HCT116 (cell line): ENCODE measurements at regions not wholly inside any gene's neighbourhood (a gene's known extent, or its start where the extent isn't known, plus 50 kb on each side); places are given as distances from the start of the nearest gene placed in this dataset.

ENCODE experiments used
- ATAC-seq: fragments of 200-7000 bp; cut with Tn5 transposase; 2 replicates; pipeline ENCODE4 v1.9.1; 2020; ENCODE audit warnings: mild to moderate bottlenecking, moderate library complexity
- BruUV-seq: library from RNA; stranded (reverse); fragments of 400-500 nt; replicated peaks from 2 replicates; lab custom pipeline; 2021; lab: Mats Ljungman, UMichigan
- CTCF ChIA-PET: fragments of 300-600 bp; sonication (Branson Sonifier 250); formaldehyde crosslinking; loops from one replicate; lab custom pipeline; 2021; ENCODE audit warnings: antibody characterized with exemption; lab: Charles Lee
- POLR2A ChIA-PET: fragments of 300-600, 350-600 bp; sonication (Branson Sonifier 250); formaldehyde crosslinking; loops from one replicate; lab custom pipeline; 2021; ENCODE audit warnings: antibody characterized with exemption; lab: Charles Lee
- RAD21 ChIA-PET, 2 experiments: fragments of 300-600 bp; sonication (Branson Sonifier 250); formaldehyde crosslinking; loops; one replicate each; lab custom pipeline; 2023; ENCODE audit warnings: low total read pairs in 2 of 2; ENCODE audit not compliant: uncharacterized antibody in 2 of 2, unreplicated experiment in 2 of 2, low non-redundant PET in 1 of 2; lab: Charles Lee
- DNase-seq: peaks from one replicate; pipeline ENCODE4 v3.0.0-alpha.2; 2010; ENCODE audit warnings: low read depth, low spot score
- H2AFZ ChIP-seq: fragments of 200-600 bp; shearing (Covaris generic), sonication (generic); 2 replicates; pipeline ENCODE4 v1.6.1; 2017; ENCODE audit warnings: low read depth, mixed run types, mixed read lengths, antibody characterized with exemption, low read length; ENCODE audit not compliant: poor library complexity, severe bottlenecking
- H3K27ac ChIP-seq: 2 replicates; pipeline ENCODE4 v1.5.1; 2012; ENCODE audit warnings: low read depth, low read length
- H3K27me3 ChIP-seq: fragments of 200-600 bp; sonication (generic); 2 replicates; pipeline ENCODE4 v1.6.1; 2016; ENCODE audit warnings: mixed run types, low read length, mixed read lengths; ENCODE audit not compliant: insufficient read depth
- H3K36me3 ChIP-seq, 2 experiments: fragments of 200-500 bp in 1 of 2; fragments of 200-600 bp in 1 of 2; sonication (Bioruptor generic) in 1 of 2; sonication (generic) in 1 of 2; 2 replicates each; pipeline versions ENCODE4 v1.5.1 to v1.6.1; 2014 to 2016; ENCODE audit warnings: low read length in 2 of 2, inconsistent platforms in 1 of 2, mixed read lengths in 1 of 2, mixed run types in 1 of 2; ENCODE audit not compliant: insufficient read depth in 2 of 2, control insufficient read depth in 1 of 2
- H3K4me1 ChIP-seq, 2 experiments: fragments of 200-600 bp in 1 of 2; sonication (generic) in 1 of 2; 2 replicates each; pipeline versions ENCODE4 v1.5.1 to v1.6.1; 2012 to 2017; ENCODE audit warnings: low read length in 2 of 2, inconsistent platforms in 1 of 2, mild to moderate bottlenecking in 1 of 2, mixed read lengths in 1 of 2, mixed run types in 1 of 2, moderate library complexity in 1 of 2; ENCODE audit not compliant: insufficient read depth in 2 of 2, control insufficient read depth in 1 of 2
- H3K4me2 ChIP-seq: fragments of 200-600 bp; sonication (generic); 2 replicates; pipeline ENCODE4 v1.6.1; 2017; ENCODE audit warnings: mixed run types, low read length, mixed read lengths
- H3K4me3 ChIP-seq, 2 experiments: fragments of 200-600 bp in 1 of 2; sonication (generic) in 1 of 2; replicated peaks in 1 of 2; 2 replicates each; pipeline ENCODE4 v1.5.1; 2011 to 2016; ENCODE audit warnings: low read length in 2 of 2, control low read depth in 1 of 2, low read depth in 1 of 2, mild to moderate bottlenecking in 1 of 2, mixed read lengths in 1 of 2, mixed run types in 1 of 2
- H3K79me2 ChIP-seq: fragments of 200-600 bp; sonication (generic); 2 replicates; pipeline ENCODE4 v1.6.1; 2017; ENCODE audit warnings: mild to moderate bottlenecking, mixed run types, low read length, moderate library complexity, mixed read lengths; ENCODE audit not compliant: insufficient read depth
- H3K9ac ChIP-seq: fragments of 200-600 bp; sonication (generic); 2 replicates; pipeline ENCODE4 v1.6.1; 2016; ENCODE audit warnings: low read length, mixed read lengths
- H3K9me2 ChIP-seq: fragments of 200-600 bp; sonication (generic), shearing (Covaris generic); 2 replicates; pipeline ENCODE4 v1.6.1; 2017; ENCODE audit warnings: mixed run types, mild to moderate bottlenecking, moderate library complexity; ENCODE audit not compliant: insufficient read depth
- H3K9me3 ChIP-seq, 2 experiments: fragments of 200-500 bp in 1 of 2; fragments of 200-600 bp in 1 of 2; sonication (Bioruptor generic) in 1 of 2; sonication (generic) in 1 of 2; 2 replicates each; pipeline ENCODE4 v1.6.1; 2014 to 2017; ENCODE audit warnings: low read length in 2 of 2, mixed read lengths in 2 of 2, inconsistent platforms in 1 of 2, low read depth in 1 of 2, mild to moderate bottlenecking in 1 of 2, mixed run types in 1 of 2, moderate library complexity in 1 of 2; ENCODE audit not compliant: control insufficient read depth in 1 of 2, insufficient read depth in 1 of 2
- H4K20me1 ChIP-seq: fragments of 200-600 bp; sonication (generic), shearing (Covaris generic); 2 replicates; pipeline ENCODE4 v1.6.1; 2017; ENCODE audit warnings: mixed run types, mild to moderate bottlenecking, moderate library complexity; ENCODE audit not compliant: insufficient read depth
- ATF3 ChIP-seq: IDR thresholded peaks from 2 replicates; pipeline ENCODE4 v1.6.1; 2012
- CBX3 ChIP-seq: IDR thresholded peaks from 2 replicates; pipeline ENCODE4 v1.6.1; 2012; ENCODE audit warnings: low read depth
- CEBPB ChIP-seq: IDR thresholded peaks from 2 replicates; pipeline ENCODE4 v1.6.1; 2012; ENCODE audit warnings: low read depth
- ELF1 ChIP-seq: IDR thresholded peaks from 2 replicates; pipeline ENCODE4 v1.6.1; 2012; ENCODE audit warnings: low read depth, borderline replicate concordance
- EZH2 ChIP-seq: fragments of 200-600 bp; sonication (generic); IDR thresholded peaks from 2 replicates; pipeline ENCODE4 v1.6.1; 2017; ENCODE audit warnings: antibody characterized with exemption, mixed run types
- EZH2phosphoT487 ChIP-seq: fragments of 200-600 bp; IDR thresholded peaks from 2 replicates; pipeline ENCODE4 v1.6.1; 2018; ENCODE audit warnings: antibody characterized with exemption, borderline replicate concordance
- FOSL1 ChIP-seq: IDR thresholded peaks from 2 replicates; pipeline ENCODE4 v1.6.1; 2012; ENCODE audit warnings: low read depth
- MAX ChIP-seq: IDR thresholded peaks from 2 replicates; pipeline ENCODE4 v1.6.1; 2012
- POLR2A ChIP-seq: IDR thresholded peaks from 2 replicates; pipeline ENCODE4 v1.7.0; 2011; ENCODE audit warnings: borderline replicate concordance; ENCODE audit not compliant: insufficient read depth, insufficient read length; ENCODE audit errors: extremely low read depth
- SP1 ChIP-seq: IDR thresholded peaks from 2 replicates; pipeline ENCODE4 v1.6.1; 2012; ENCODE audit warnings: low read depth
- SRF ChIP-seq: IDR thresholded peaks from 2 replicates; pipeline ENCODE4 v1.6.1; 2012; ENCODE audit warnings: low read depth
- TCF7L2 ChIP-seq: IDR thresholded peaks from 2 replicates; pipeline ENCODE4 v1.7.0; 2011; ENCODE audit warnings: borderline replicate concordance, inconsistent platforms; ENCODE audit not compliant: insufficient read depth, insufficient read length; ENCODE audit errors: extremely low read depth
- YY1 ChIP-seq: IDR thresholded peaks from 2 replicates; pipeline ENCODE4 v1.6.1; 2011; ENCODE audit warnings: low read length, low read depth, moderate library complexity, mild to moderate bottlenecking; ENCODE audit not compliant: insufficient replicate concordance; ENCODE audit errors: extremely low read depth
- ZNF274 ChIP-seq: fragments of 200-500 bp; sonication (Bioruptor generic); IDR thresholded peaks from 2 replicates; pipeline ENCODE4 v1.6.1; 2014; ENCODE audit warnings: mild to moderate bottlenecking, low read depth, low read length, inconsistent platforms
- intact Hi-C: fragments of 100-400 bp; cut with micrococcal nuclease; formaldehyde crosslinking; loops from 2 replicates; pipeline ENCODE4 v1.10.0; 2022
- TF ChIP-seq, protein P1 (sequence below): IDR thresholded peaks from 2 replicates; pipeline ENCODE4 v1.6.1; 2012; ENCODE audit warnings: low read depth

DNA sequence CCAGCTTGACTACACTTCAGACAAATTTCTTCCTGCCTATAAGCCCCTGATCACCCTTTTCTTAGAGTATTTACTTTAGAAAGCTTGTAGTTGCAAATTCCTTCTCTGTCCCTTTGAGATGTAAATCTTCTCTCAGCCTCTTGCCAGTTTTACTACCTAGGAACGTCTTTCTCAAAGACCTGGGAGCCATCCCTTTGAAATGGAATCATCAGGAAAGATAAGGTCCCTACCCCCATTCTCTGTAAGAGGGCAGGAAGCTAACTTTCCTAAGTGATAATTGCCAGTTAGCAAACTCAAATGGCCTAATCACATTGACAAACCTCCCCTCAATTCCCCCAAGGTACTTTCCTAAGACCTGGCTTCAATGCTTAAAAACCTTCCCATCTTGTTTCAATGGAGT lies 304.5 kb downstream of the MDFIC start:
- no peaks in the 10 kb centered on the region for H3K79me2 ChIP-seq
- ChIA-PET POLR2A (no interaction called here), RAD21 (no interaction called here), CTCF (no interaction called here)
- no peak overlapping the region for H3K9ac ChIP-seq
- no peaks in the 10 kb centered on the region for H3K9me3 ChIP-seq
- H3K27me3 ChIP-seq = no peaks in the 10 kb centered on the region
- ATAC-seq (no peak), DNase-seq (no peak)
- intact Hi-C loops = no loop called here
- no peak overlapping the region for H3K4me3 ChIP-seq
- H3K4me2 ChIP-seq = no peak overlapping the region
- H3K36me3 ChIP-seq = no peaks in the 10 kb centered on the region
- BruUV-seq = no TSS peak
- peaks cover 17 to 25% of the 10 kb centered on the region in 2 experiments; a peak in 3 of 4 replicates for H3K4me1 ChIP-seq
- TF ChIP-seq YY1 = no peak
- TF ChIP-seq, protein P1, sequence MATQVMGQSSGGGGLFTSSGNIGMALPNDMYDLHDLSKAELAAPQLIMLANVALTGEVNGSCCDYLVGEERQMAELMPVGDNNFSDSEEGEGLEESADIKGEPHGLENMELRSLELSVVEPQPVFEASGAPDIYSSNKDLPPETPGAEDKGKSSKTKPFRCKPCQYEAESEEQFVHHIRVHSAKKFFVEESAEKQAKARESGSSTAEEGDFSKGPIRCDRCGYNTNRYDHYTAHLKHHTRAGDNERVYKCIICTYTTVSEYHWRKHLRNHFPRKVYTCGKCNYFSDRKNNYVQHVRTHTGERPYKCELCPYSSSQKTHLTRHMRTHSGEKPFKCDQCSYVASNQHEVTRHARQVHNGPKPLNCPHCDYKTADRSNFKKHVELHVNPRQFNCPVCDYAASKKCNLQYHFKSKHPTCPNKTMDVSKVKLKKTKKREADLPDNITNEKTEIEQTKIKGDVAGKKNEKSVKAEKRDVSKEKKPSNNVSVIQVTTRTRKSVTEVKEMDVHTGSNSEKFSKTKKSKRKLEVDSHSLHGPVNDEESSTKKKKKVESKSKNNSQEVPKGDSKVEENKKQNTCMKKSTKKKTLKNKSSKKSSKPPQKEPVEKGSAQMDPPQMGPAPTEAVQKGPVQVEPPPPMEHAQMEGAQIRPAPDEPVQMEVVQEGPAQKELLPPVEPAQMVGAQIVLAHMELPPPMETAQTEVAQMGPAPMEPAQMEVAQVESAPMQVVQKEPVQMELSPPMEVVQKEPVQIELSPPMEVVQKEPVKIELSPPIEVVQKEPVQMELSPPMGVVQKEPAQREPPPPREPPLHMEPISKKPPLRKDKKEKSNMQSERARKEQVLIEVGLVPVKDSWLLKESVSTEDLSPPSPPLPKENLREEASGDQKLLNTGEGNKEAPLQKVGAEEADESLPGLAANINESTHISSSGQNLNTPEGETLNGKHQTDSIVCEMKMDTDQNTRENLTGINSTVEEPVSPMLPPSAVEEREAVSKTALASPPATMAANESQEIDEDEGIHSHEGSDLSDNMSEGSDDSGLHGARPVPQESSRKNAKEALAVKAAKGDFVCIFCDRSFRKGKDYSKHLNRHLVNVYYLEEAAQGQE = no peak
- no peak for TF ChIP-seq EZH2phosphoT487
- no peak for TF ChIP-seq FOSL1
- no peak for TF ChIP-seq ZNF274
- TF ChIP-seq ELF1 = no peak
- no peak for TF ChIP-seq SRF
- TF ChIP-seq MAX = no peak
- TF ChIP-seq ATF3 = no peak
- TF ChIP-seq EZH2 = no peak
- no peak for TF ChIP-seq TCF7L2
- TF ChIP-seq POLR2A = no peak
- no peak for TF ChIP-seq SP1
- TF ChIP-seq CEBPB = no peak
- no peak for TF ChIP-seq CBX3
- H4K20me1 ChIP-seq = no peaks in the 10 kb centered on the region
- H3K27ac ChIP-seq = no peak overlapping the region
- H3K9me2 ChIP-seq = no peaks in the 10 kb centered on the region
- no peak overlapping the region for H2AFZ ChIP-seq
